ENCODE measurements at regions not wholly inside any gene's neighbourhood (a gene's known extent, or its start where the extent isn't known, plus 50 kb on each side); places are given as distances from the start of the nearest gene placed in this dataset.

DNA sequence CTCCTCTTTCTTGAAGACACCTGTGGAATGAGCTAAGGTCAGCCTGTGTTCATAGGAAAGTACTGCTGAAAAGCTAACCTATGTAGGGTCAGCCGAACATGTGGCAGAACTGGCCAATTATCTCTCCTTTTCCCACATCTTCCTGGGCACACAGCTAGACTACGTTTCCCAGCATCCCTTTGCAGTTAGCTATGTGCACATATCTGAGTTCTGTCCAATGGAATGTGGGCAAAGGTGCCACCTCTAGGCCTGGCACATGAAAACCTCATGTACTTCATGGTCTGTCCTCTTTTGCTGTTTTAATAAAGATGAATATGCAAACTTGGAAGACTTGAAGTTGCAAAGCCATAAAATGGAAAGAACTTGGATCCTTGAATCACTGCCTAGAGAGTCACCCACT is 352.6 kb downstream of the TNS1 start:
- no peak for TF ChIP-seq POLR2A (IDR thresholded peaks at IDR 0.05)
- TF ChIP-seq, protein P1, sequence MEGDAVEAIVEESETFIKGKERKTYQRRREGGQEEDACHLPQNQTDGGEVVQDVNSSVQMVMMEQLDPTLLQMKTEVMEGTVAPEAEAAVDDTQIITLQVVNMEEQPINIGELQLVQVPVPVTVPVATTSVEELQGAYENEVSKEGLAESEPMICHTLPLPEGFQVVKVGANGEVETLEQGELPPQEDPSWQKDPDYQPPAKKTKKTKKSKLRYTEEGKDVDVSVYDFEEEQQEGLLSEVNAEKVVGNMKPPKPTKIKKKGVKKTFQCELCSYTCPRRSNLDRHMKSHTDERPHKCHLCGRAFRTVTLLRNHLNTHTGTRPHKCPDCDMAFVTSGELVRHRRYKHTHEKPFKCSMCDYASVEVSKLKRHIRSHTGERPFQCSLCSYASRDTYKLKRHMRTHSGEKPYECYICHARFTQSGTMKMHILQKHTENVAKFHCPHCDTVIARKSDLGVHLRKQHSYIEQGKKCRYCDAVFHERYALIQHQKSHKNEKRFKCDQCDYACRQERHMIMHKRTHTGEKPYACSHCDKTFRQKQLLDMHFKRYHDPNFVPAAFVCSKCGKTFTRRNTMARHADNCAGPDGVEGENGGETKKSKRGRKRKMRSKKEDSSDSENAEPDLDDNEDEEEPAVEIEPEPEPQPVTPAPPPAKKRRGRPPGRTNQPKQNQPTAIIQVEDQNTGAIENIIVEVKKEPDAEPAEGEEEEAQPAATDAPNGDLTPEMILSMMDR (IDR thresholded peaks at IDR 0.05) = no peak

Measured in uterus (tissue), 2 donors.